HG02943 (cell line): ENCODE measurements at regions not wholly inside any gene's neighbourhood (a gene's known extent, or its start where the extent isn't known, plus 50 kb on each side); places are given as distances from the start of the nearest gene placed in this dataset.
"Not testable (repeated sequence)": the region's sequence is repeated elsewhere in the genome, so short reads cannot be mapped to it uniquely, and the experiment has no call there.

ENCODE experiments used
- ATAC-seq: cut with Tn5 transposase; IDR thresholded peaks from one replicate; pipeline ENCODE4 v1.9.1; 2021; ENCODE audit warnings: mild to moderate bottlenecking, low read depth, moderate library complexity; ENCODE audit not compliant: unreplicated experiment

- no peak for ATAC-seq
Observed at GRCh38 chr12:76652402-76652801, 92.8 kb upstream of the OSBPL8 start.

- ATAC-seq: no peak
Observed at GRCh38 chr12:76653342-76653741, 93.8 kb upstream of the OSBPL8 start.

- no peak for ATAC-seq
Observed at GRCh38 chr12:76664731-76665130, 99.2 kb upstream of the ZDHHC17 start.

DNA sequence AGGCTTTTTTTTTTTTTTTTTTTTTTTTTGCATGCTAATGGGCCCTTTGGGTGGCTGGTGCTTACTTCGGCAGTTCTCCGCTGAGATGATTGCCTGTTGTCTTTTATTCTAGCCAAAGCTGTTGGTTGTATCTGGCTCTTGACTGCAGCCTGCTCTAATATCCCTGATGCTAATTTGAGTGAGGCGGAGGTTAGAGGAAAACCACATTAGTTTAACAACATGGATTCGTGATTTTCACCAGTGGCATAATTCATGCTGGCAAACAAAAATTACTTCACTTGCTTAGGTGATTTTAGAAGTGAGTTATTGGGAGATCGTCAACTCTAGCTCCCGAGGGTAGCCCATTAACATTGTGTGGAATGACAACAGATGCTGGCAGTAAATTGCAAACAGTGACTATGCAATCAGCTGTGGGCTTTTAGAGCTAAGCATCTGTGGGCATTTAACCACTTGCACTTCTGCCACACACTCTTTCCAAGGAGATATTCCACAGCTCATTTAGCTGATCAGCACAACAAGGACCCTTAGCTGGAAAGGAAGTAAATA, 97.6 kb upstream of the ZDHHC17 start:
- ATAC-seq: no peak

- no peak for ATAC-seq
Observed at GRCh38 chr12:76669981-76670380, 93.9 kb upstream of the ZDHHC17 start.

- no peak for ATAC-seq
Observed at GRCh38 chr12:76670776-76671175, 93.1 kb upstream of the ZDHHC17 start.

DNA sequence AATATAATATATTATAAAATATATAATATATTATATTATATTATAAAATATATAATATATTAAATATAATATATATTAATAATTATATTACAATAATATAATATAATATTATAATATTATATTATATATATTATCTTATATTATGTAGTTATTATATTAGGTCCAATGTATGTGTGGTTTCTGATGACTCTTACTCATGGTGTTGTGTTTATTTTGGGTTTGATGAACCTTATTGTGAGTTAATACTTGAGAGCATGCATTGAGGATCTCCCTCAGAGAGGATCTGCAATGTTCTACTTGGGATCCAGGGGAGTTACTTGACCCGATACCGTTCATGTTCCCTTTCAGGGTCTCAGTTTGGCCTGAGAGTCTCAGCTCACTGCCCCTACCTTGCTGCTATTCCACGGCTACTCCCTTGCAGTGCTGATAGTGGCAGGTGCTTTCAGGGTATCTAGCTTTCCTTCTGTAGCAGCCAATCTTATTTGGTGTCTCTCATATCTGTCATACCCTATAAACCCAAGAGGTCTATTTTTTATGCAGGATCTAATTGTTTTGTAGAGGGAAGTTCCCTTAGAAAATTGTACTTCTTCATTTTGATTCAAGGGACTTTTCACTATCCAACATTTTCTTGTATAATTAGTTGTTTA, 89.1 kb upstream of the ZDHHC17 start:
- ATAC-seq: no peak

DNA sequence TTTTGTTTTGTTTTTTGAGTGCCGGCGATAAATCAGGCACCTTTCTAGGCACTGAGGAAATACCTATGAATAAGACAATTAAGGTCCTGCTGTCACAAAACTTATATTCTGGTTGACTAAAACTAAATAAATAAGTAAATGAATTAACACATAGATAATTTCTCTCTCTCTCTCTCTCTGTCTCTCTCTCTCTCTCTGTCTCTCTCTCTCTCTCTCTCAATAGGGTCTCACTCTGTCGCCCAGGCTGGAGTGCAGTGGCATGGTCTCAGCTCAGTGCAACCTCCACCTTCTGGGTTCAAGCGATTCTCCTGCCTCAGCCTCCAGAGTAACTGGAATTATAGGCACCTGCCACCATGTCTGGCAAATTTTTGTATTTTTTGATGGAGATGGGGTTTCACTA, 87.7 kb upstream of the ZDHHC17 start:
- not testable (repeated sequence) for ATAC-seq

DNA sequence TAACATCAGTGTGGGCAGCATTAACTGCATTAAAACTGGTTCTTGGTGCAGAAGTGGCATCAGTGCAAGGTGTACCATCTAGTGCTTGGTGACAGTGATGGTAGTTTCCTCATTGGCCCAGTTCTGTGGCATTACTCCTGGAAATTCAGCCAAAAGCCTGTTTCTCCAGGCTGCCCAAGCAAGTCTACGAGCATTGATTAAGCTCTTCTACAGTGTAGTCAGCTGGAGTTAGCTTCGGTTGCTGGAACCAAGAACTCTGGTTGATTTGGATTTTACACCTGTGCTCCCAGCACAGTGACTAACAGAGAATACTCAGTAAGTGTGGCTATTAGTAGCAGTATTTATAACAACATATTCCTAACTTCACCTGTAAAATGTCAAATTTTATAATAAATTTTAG, 84.9 kb upstream of the ZDHHC17 start:
- no peak for ATAC-seq

GRCh38 chr12:76679778-76680177, 84.1 kb upstream of the ZDHHC17 start:
- ATAC-seq: no peak

DNA sequence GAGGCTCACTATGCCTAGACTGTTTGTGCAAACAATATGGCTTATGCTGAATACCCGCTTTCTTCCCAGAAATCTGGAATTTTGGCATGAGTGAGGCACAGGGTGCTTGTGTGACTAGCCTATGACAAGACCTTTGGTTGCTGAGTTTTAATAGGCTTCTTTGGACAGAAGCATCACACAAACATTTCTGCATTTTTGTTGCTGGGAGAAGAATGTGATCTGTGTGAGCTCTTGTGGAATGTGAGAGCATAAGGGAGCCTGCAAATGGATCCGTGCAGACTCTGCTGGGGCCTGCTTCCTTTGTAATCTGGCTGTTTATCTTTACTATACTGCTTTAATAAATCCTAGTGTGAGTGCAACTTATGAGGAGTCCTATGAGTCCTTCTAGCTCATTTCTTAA, 83.0 kb upstream of the ZDHHC17 start:
- ATAC-seq: no peak

DNA sequence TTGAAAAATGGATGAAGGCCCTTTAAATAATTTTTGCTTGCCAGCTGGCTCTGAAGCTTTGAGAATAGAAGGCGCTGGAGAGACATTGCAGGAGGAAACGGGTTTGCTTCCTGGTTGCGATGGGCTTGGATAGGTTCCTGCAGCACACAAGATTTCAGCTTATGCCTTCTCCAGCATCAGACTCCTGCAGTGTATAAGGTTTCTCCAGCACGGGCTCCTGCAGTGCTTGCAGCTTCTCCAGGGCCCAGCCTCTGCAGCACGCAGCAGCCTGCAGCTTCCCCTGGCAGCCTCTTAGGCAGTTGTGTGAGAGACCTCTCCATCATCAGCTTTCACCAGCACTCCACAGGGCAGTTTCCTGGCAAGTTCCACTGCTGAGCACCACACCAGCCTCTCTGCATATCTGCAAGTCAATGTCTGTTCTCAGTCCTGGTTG, 78.7 kb upstream of the ZDHHC17 start:
- ATAC-seq: no peak

- ATAC-seq: no peak
Observed at GRCh38 chr12:76687981-76688380, 75.9 kb upstream of the ZDHHC17 start.

DNA sequence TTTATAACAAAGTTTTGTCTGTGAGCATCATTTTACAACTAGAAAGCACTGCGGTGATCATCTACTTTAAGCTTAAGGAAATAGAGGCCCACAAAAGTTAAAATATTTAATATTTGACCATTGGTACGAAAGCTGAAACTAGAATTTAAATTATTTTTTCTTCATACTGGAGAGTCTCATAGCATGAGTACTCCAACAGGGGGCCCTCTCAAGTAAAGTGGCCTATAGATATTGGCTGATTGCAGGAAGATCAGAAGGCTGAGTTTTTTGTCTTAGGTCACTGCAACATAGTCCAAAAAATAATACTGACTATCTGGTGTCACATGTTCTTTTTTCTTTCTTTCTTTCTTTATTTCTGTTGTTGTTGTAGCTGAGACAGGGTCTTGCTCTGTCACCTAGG, 75.3 kb upstream of the ZDHHC17 start:
- ATAC-seq: no peak

GRCh38 chr12:76690921-76691700, 72.8 kb upstream of the ZDHHC17 start:
- ATAC-seq: no peak

- ATAC-seq: no peak
Observed at GRCh38 chr12:76692846-76693245, 71.1 kb upstream of the ZDHHC17 start.

DNA sequence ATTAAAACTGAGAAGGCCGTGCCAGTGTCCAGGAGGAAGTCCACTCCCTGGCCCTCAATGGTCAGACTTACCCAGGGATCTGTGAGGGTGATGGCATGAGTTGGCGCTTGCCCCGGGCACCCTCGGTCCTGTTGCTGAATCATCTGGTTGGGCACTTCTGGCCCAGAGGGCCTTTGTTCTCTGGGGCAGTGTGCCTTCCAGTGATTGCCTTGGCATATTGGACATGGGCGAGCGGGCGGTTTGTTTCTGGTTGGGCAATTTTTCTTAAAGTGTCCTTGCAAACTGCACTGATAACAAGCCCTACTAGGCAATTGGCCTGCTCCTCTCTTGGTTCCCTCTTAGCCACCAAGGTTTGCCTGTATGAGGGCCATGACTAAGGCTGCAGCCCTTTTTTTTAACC, 69.5 kb upstream of the ZDHHC17 start:
- ATAC-seq: no peak

DNA sequence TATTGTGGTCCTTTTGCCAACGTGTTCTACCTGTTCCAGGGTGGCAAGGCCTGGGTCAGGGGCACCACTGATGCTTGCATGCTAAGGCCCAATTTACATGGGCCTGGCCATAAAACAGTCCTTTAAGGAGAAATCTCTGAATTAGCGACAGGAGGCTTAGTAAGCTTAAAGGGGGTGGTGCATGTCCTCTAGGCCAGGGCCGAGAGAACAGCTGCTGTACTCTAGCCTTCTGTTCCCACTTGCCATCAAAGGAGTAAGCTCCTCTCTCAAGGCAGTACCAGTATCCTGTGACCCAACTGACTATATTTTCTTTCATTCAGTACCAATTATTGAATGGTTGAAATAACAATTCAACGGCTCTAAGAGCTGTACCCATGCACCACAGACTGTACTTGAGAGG, 67.7 kb upstream of the ZDHHC17 start:
- ATAC-seq: no peak

DNA sequence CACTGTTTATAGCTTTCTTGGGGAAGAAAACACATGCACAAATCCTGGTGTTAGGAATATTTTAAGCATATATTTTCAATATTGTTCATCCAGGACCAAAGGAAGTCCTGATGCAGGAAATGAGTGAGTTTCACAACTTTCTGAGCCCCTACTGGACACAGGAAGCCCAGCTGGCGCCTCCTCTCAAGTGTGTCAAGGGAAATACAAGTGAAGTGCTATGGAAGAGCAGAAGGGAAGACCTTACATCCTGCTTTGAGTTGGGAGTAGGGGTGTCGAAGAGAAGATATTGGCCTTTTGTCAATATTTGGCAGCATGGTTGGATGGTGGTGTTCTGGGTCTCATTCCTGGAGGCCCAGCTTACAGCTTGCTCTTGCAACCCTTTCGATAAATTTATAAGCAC, 66.1 kb upstream of the ZDHHC17 start:
- no peak for ATAC-seq

- ATAC-seq: no peak
Observed at GRCh38 chr12:76698316-76698715, 65.6 kb upstream of the ZDHHC17 start.

- ATAC-seq: no peak
Observed at GRCh38 chr12:76698966-76699365, 64.9 kb upstream of the ZDHHC17 start.

DNA sequence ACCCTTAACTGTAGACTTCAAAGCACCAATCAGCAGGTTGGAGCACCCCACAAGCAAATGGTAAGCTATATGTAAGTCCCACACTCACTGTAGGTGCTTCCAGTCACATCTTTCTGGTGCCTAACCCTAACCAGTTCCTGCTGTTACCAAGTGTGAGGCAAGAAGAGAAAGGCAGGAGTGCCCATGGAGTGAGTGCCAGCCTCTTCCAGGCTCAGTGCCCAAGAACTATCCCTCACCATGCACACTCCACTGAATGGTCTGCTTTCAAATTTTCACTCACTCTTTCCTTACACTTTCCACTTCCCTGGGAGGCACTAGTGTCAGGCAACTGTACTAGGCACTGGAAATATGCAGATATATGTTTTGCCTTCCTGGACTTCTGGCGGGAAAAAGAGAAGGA, 62.2 kb upstream of the ZDHHC17 start:
- no peak for ATAC-seq
